ENCODE measurements at regions not wholly inside any gene's neighbourhood (a gene's known extent, or its start where the extent isn't known, plus 50 kb on each side); places are given as distances from the start of the nearest gene placed in this dataset.

- TF ChIP-seq CTCF (IDR thresholded peaks at IDR 0.05): no peak
- TF ChIP-seq EZH2phosphoT487 (IDR thresholded peaks at IDR 0.05): no peak
- TF ChIP-seq EZH2 (IDR thresholded peaks at IDR 0.05): no peak
Observed at GRCh38 chr18:75551071-75551470, 123.6 kb upstream of the SMIM21 start.
